ENCODE measurements at regions not wholly inside any gene's neighbourhood (a gene's known extent, or its start where the extent isn't known, plus 50 kb on each side); places are given as distances from the start of the nearest gene placed in this dataset.

DNA sequence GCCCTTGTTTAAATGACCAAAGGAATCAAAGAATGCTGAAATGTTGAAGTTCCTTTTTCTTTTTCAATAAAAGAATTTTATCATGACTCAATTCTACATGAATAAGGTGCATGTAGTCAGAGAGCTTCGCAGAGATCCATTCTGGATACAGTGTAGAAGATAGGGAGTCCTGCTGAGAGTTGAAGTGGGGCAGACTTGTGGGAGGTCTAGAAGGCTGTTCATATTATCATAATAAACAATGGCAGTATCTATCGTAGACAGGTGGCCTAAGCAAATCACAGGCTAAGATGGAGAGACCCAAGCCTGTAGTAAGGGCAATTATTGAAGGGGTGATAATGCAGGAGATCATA, 1322.0 kb upstream of the CELF4 start:
- no CpG with 5 or more reads among the region's 2 CpGs for WGBS (ENCODE audit: insufficient coverage)

DNA sequence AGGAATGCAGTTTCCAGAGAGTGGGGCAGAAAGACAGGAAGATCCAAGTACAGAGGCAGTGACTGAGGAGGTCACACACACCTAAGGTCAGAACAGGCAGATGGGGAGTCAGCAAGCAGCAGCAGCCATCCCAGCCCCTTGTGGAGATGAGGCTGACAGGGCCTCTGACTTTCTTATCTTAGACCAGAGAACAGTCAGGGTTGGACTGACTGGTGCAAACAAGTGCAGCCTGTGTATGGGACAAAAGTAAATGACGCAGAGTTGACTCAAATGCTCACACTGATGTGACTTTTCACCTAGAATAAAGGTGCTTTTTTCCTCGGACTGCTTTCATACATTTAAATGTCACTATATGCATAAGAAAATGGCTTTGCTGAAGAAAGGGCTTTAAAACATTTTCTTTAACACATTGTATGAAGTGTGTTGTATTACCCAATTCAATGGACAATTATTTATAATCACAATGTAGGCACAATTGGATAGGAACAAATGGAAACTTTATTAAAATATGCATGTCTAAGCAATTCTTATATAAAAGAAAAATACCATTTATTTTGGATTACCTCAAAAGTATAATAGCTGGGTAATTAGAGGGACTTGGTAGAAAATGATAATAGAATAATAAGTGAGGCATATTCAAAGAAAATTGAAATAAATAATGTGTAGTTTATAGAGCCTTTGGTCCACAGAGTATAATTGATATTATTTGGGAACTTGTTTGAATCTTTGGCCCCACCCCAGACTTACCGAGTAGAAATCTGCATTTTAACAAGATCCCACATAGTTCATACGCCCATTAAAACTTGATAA, 1321.5 kb upstream of the CELF4 start:
- Histone ChIP-seq H3K4me3 (ENCODE audit: low read depth, low read length) (no peak overlapping the region), H3K9me3 (ENCODE audit: control insufficient read depth, insufficient read depth, low read length) (no peaks in the 10 kb centered on the region), H3K27ac (ENCODE audit: low read depth, low read length) (no peak overlapping the region), H3K27me3 (ENCODE audit: control insufficient read depth, insufficient read depth, low read length) (no peaks in the 10 kb centered on the region), H3K4me1 (ENCODE audit: control insufficient read depth, insufficient read depth, low read length) (no peaks in the 10 kb centered on the region), H3K36me3 (ENCODE audit: control insufficient read depth, insufficient read depth, low read length) (no peaks in the 10 kb centered on the region)
- no peak for DNase-seq (ENCODE audit: low read depth in 4 of 6, low spot score in 6 of 6)
- no CpG with 5 or more reads among the region's 4 CpGs for WGBS (ENCODE audit: insufficient coverage)

More for the DNA sequence above, 1322.0 kb upstream of the CELF4 start:
- Histone ChIP-seq H3K4me1 (ENCODE audit: control insufficient read depth, insufficient read depth, low read length) (no peaks in the 10 kb centered on the region), H3K27me3 (ENCODE audit: control insufficient read depth, insufficient read depth, low read length) (no peaks in the 10 kb centered on the region), H3K4me3 (ENCODE audit: low read depth, low read length) (no peak overlapping the region), H3K36me3 (ENCODE audit: control insufficient read depth, insufficient read depth, low read length) (no peaks in the 10 kb centered on the region), H3K9me3 (ENCODE audit: control insufficient read depth, insufficient read depth, low read length) (no peaks in the 10 kb centered on the region), H3K27ac (ENCODE audit: low read depth, low read length) (no peak overlapping the region)
- DNase-seq (ENCODE audit: low read depth in 4 of 6, low spot score in 6 of 6): no peak

GRCh38 chr18:38886235-38886634, 1320.6 kb upstream of the CELF4 start:
- H3K36me3 ChIP-seq (ENCODE audit: control insufficient read depth, insufficient read depth, low read length): no peaks in the 10 kb centered on the region
- no peaks in the 10 kb centered on the region for H3K9me3 ChIP-seq (ENCODE audit: control insufficient read depth, insufficient read depth, low read length)
- 100% methylated on average over 2 of the region's 2 CpGs for WGBS (ENCODE audit: insufficient coverage)
- no peak overlapping the region for H3K4me3 ChIP-seq (ENCODE audit: low read depth, low read length)
- H3K4me1 ChIP-seq (ENCODE audit: control insufficient read depth, insufficient read depth, low read length): no peaks in the 10 kb centered on the region
- no peak for DNase-seq (ENCODE audit: low read depth in 4 of 6, low spot score in 6 of 6)
- H3K27ac ChIP-seq (ENCODE audit: low read depth, low read length): no peak overlapping the region
- no peaks in the 10 kb centered on the region for H3K27me3 ChIP-seq (ENCODE audit: control insufficient read depth, insufficient read depth, low read length)

DNA sequence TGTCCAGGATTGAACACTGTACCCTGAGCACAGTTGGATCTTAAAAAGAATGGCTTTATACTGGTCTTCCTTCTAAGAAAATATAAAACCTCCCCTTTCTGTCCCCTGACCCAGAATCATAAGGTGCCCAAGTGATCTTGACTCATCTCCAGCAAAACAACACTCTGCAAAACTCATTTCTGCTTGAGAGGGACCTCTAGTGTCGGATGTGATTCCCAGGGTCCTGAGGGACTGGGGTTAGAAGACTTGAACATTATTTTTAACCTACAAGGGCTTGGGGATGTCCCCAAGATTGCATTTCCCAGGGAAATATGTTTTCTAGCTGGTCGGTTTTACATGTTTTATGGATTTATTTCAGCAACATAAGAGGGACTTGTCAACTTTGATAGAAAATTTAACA, 1318.5 kb upstream of the CELF4 start:
- H3K9me3 ChIP-seq (ENCODE audit: control insufficient read depth, insufficient read depth, low read length): no peaks in the 10 kb centered on the region
- no peak for DNase-seq (ENCODE audit: low read depth in 4 of 6, low spot score in 6 of 6)
- WGBS (ENCODE audit: insufficient coverage): no CpG with 5 or more reads among the region's 2 CpGs

GRCh38 chr18:38883111-38883510, 1317.5 kb upstream of the CELF4 start:
- no CpG with 5 or more reads among the region's 4 CpGs for WGBS (ENCODE audit: insufficient coverage)
- Histone ChIP-seq H3K27ac (ENCODE audit: low read depth, low read length) (no peak overlapping the region), H3K27me3 (ENCODE audit: control insufficient read depth, insufficient read depth, low read length) (no peaks in the 10 kb centered on the region), H3K4me1 (ENCODE audit: control insufficient read depth, insufficient read depth, low read length) (no peaks in the 10 kb centered on the region), H3K36me3 (ENCODE audit: control insufficient read depth, insufficient read depth, low read length) (no peaks in the 10 kb centered on the region), H3K4me3 (ENCODE audit: low read depth, low read length) (no peak overlapping the region), H3K9me3 (ENCODE audit: control insufficient read depth, insufficient read depth, low read length) (no peaks in the 10 kb centered on the region)
- peak in 2 of 6 donors; percentile 26 to 85 for DNase-seq (ENCODE audit: low read depth in 4 of 6, low spot score in 6 of 6)

More for the DNA sequence above, 1318.5 kb upstream of the CELF4 start:
- Histone ChIP-seq H3K27me3 (ENCODE audit: control insufficient read depth, insufficient read depth, low read length) (no peaks in the 10 kb centered on the region), H3K4me3 (ENCODE audit: low read depth, low read length) (no peak overlapping the region), H3K27ac (ENCODE audit: low read depth, low read length) (no peak overlapping the region), H3K36me3 (ENCODE audit: control insufficient read depth, insufficient read depth, low read length) (no peaks in the 10 kb centered on the region), H3K4me1 (ENCODE audit: control insufficient read depth, insufficient read depth, low read length) (no peaks in the 10 kb centered on the region)

GRCh38 chr18:38879871-38880270, 1314.3 kb upstream of the CELF4 start:
- Histone ChIP-seq H3K27ac (ENCODE audit: low read depth, low read length) (no peak overlapping the region), H3K27me3 (ENCODE audit: control insufficient read depth, insufficient read depth, low read length) (no peaks in the 10 kb centered on the region), H3K4me3 (ENCODE audit: low read depth, low read length) (no peak overlapping the region), H3K36me3 (ENCODE audit: control insufficient read depth, insufficient read depth, low read length) (no peaks in the 10 kb centered on the region), H3K9me3 (ENCODE audit: control insufficient read depth, insufficient read depth, low read length) (no peaks in the 10 kb centered on the region), H3K4me1 (ENCODE audit: control insufficient read depth, insufficient read depth, low read length) (no peaks in the 10 kb centered on the region)
- WGBS (ENCODE audit: insufficient coverage): no CpG with 5 or more reads among the region's 1 CpG
- no peak for DNase-seq (ENCODE audit: low read depth in 4 of 6, low spot score in 6 of 6)

DNA sequence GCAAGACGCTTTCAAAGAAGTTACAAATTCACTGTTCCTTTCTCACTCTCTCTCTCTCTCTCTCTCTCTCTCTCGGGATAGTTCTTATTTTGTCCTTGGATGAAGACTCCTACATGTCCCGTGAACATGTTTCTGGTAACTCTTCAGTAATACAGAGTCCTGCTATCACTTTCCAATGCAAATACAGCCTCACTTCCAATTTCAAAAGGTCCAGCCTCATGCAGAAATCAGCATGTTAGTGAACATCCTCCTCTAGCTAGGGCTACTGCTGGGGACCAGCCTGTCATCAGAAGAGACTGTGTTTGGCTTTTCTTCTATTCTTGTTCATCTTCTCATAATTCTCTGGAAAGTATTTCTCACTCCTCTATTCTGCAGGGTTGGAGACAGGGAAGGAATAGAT, 1306.7 kb upstream of the CELF4 start:
- no peak for DNase-seq (ENCODE audit: low read depth in 4 of 6, low spot score in 6 of 6)
- Histone ChIP-seq H3K27me3 (ENCODE audit: control insufficient read depth, insufficient read depth, low read length) (no peaks in the 10 kb centered on the region), H3K4me3 (ENCODE audit: low read depth, low read length) (no peak overlapping the region), H3K4me1 (ENCODE audit: control insufficient read depth, insufficient read depth, low read length) (no peaks in the 10 kb centered on the region), H3K9me3 (ENCODE audit: control insufficient read depth, insufficient read depth, low read length) (no peaks in the 10 kb centered on the region), H3K27ac (ENCODE audit: low read depth, low read length) (no peak overlapping the region), H3K36me3 (ENCODE audit: control insufficient read depth, insufficient read depth, low read length) (no peaks in the 10 kb centered on the region)
- WGBS (ENCODE audit: insufficient coverage): 78% methylated on average over 2 of the region's 3 CpGs

- Histone ChIP-seq H3K36me3 (ENCODE audit: control insufficient read depth, insufficient read depth, low read length) (no peaks in the 10 kb centered on the region), H3K27ac (ENCODE audit: low read depth, low read length) (no peak overlapping the region), H3K4me1 (ENCODE audit: control insufficient read depth, insufficient read depth, low read length) (no peaks in the 10 kb centered on the region), H3K27me3 (ENCODE audit: control insufficient read depth, insufficient read depth, low read length) (no peaks in the 10 kb centered on the region), H3K9me3 (ENCODE audit: control insufficient read depth, insufficient read depth, low read length) (no peaks in the 10 kb centered on the region), H3K4me3 (ENCODE audit: low read depth, low read length) (no peak overlapping the region)
- WGBS (ENCODE audit: insufficient coverage): 75% methylated on average over 2 of the region's 2 CpGs
- DNase-seq (ENCODE audit: low read depth in 4 of 6, low spot score in 6 of 6): peak in 1 of 6 donors; percentile 4
Measured at GRCh38 chr18:38868757-38869156, 1303.2 kb upstream of the CELF4 start.

DNA sequence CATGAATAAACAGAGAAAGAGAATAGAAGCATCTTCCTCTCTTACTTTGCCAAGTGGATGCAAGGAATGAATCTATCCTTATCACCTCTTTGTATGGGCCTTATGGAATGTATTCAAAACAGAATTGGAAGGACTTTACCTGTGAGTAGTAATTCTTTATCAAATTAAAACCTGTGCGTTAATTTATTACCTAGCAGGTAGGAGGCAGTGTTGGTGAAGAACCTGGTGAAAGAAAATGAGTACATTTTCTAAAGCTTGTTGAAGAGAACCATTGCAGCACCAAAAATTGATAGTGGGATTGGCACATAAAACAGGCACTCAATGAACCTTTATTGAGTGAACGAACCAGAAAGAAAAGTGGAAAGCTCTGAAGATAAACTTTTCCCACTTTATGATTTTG, 1302.1 kb upstream of the CELF4 start:
- DNase-seq (ENCODE audit: low read depth in 4 of 6, low spot score in 6 of 6): no peak
- Histone ChIP-seq H3K4me1 (ENCODE audit: control insufficient read depth, insufficient read depth, low read length) (no peaks in the 10 kb centered on the region), H3K4me3 (ENCODE audit: low read depth, low read length) (no peak overlapping the region), H3K36me3 (ENCODE audit: control insufficient read depth, insufficient read depth, low read length) (no peaks in the 10 kb centered on the region), H3K9me3 (ENCODE audit: control insufficient read depth, insufficient read depth, low read length) (no peaks in the 10 kb centered on the region), H3K27me3 (ENCODE audit: control insufficient read depth, insufficient read depth, low read length) (no peaks in the 10 kb centered on the region), H3K27ac (ENCODE audit: low read depth, low read length) (no peak overlapping the region)
- no CpG with 5 or more reads among the region's 2 CpGs for WGBS (ENCODE audit: insufficient coverage)

GRCh38 chr18:38851526-38851925, 1285.9 kb upstream of the CELF4 start:
- H3K9me3 ChIP-seq (ENCODE audit: control insufficient read depth, insufficient read depth, low read length): peaks cover 5% of the 10 kb centered on the region
- H3K36me3 ChIP-seq (ENCODE audit: control insufficient read depth, insufficient read depth, low read length): no peaks in the 10 kb centered on the region
- no peak overlapping the region for H3K4me3 ChIP-seq (ENCODE audit: low read depth, low read length)
- H3K27ac ChIP-seq (ENCODE audit: low read depth, low read length): no peak overlapping the region
- DNase-seq (ENCODE audit: low read depth in 4 of 6, low spot score in 6 of 6): no peak
- H3K4me1 ChIP-seq (ENCODE audit: control insufficient read depth, insufficient read depth, low read length): no peaks in the 10 kb centered on the region
- no peaks in the 10 kb centered on the region for H3K27me3 ChIP-seq (ENCODE audit: control insufficient read depth, insufficient read depth, low read length)
